MCF 10A (cell line): ENCODE measurements at regions not wholly inside any gene's neighbourhood (a gene's known extent, or its start where the extent isn't known, plus 50 kb on each side); places are given as distances from the start of the nearest gene placed in this dataset.

Experiments
- BruUV-seq: library from RNA; stranded (reverse); fragments of 400-500 nt; replicated peaks from 2 replicates; lab custom pipeline; 2021; lab: Mats Ljungman, UMichigan
- CTCF ChIA-PET: fragments of 300-600 bp; sonication (Branson Sonifier 250); formaldehyde crosslinking; extraction: SDS; loops from one replicate; lab custom pipeline; 2021; ENCODE audit warnings: antibody characterized with exemption, inconsistent platforms; lab: Yijun Ruan, JAX
- POLR2A ChIA-PET: fragments of 300-600, 350-650 bp; sonication (Branson Sonifier 250); formaldehyde crosslinking; extraction: SDS; loops from one replicate; lab custom pipeline; 2020; ENCODE audit warnings: antibody characterized with exemption, inconsistent platforms; lab: Yijun Ruan, JAX
- DNase-seq: peaks from one replicate; pipeline ENCODE4 v3.0.0-alpha.2; 2018; ENCODE audit not compliant: unreplicated experiment
- H3K27ac Mint-ChIP-seq: one replicate; pipeline ENCODE4 v1.8.0; 2022; ENCODE audit warnings: mild to moderate bottlenecking, low read depth, mixed read lengths; ENCODE audit not compliant: unreplicated experiment
- H3K27me3 Mint-ChIP-seq: one replicate; pipeline ENCODE4 v1.8.0; 2022; ENCODE audit warnings: mixed read lengths; ENCODE audit not compliant: insufficient read depth, unreplicated experiment
- H3K36me3 Mint-ChIP-seq: one replicate; pipeline ENCODE4 v1.8.0; 2022; ENCODE audit warnings: mild to moderate bottlenecking, moderate library complexity, mixed read lengths; ENCODE audit not compliant: insufficient read depth, unreplicated experiment
- H3K4me1 Mint-ChIP-seq: one replicate; pipeline ENCODE4 v1.8.0; 2022; ENCODE audit warnings: mixed read lengths; ENCODE audit not compliant: insufficient read depth, unreplicated experiment
- H3K4me3 Mint-ChIP-seq: one replicate; pipeline ENCODE4 v1.8.0; 2022; ENCODE audit warnings: mild to moderate bottlenecking, moderate library complexity, mixed read lengths; ENCODE audit not compliant: unreplicated experiment
- H3K9me3 Mint-ChIP-seq: one replicate; pipeline ENCODE4 v1.8.0; 2022; ENCODE audit warnings: mixed read lengths; ENCODE audit not compliant: unreplicated experiment
- intact Hi-C: fragments of 100-400 bp; cut with micrococcal nuclease; formaldehyde crosslinking; loops from 2 replicates; pipeline ENCODE4 v1.14.1; 2022
- TF ChIP-seq, protein P1 (sequence below): fragments of 200-600 bp; IDR thresholded peaks from one replicate; pipeline ENCODE4 v1.8.0; 2022; ENCODE audit warnings: antibody characterized with exemption, mild to moderate bottlenecking; ENCODE audit not compliant: unreplicated experiment

DNA sequence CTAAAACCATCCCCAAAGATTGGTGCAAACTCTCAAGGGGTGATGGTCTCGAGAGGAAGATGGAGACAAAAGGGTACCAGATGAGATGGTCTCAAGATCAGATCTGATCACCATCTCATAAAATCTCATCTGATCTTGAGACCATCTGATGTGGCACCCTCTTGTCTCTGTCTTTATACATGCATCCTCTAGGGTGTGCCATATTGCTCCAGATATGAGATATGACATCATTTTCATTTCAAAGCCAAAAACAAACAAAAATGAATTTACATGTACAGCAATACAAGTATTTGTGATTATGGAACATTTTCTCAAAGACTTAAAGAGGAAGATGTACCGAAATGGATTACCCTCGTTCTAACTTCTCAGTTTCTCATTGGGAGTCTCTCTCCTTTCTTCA, 787.2 kb downstream of the GALC start:
- no TSS peak for BruUV-seq
- no peak for DNase-seq
- ChIA-PET CTCF (interaction anchor here (0.5 to 1.7 kb wide), 3 partner anchors 16 to 410 kb away, joined by 3 to 6 read pairs (median 4); no protein-coding TSS in a partner anchor), POLR2A (interaction anchor here (1.1 kb wide), 1 partner anchor 13 kb away, joined by 5 read pairs; no protein-coding TSS in a partner anchor)
- Mint-ChIP-seq H3K4me3 (no peak overlapping the region), H3K27me3 (no peaks in the 10 kb centered on the region), H3K27ac (no peak overlapping the region), H3K9me3 (no peaks in the 10 kb centered on the region), H3K36me3 (no peaks in the 10 kb centered on the region), H3K4me1 (no peaks in the 10 kb centered on the region)
- TF ChIP-seq, protein P1, sequence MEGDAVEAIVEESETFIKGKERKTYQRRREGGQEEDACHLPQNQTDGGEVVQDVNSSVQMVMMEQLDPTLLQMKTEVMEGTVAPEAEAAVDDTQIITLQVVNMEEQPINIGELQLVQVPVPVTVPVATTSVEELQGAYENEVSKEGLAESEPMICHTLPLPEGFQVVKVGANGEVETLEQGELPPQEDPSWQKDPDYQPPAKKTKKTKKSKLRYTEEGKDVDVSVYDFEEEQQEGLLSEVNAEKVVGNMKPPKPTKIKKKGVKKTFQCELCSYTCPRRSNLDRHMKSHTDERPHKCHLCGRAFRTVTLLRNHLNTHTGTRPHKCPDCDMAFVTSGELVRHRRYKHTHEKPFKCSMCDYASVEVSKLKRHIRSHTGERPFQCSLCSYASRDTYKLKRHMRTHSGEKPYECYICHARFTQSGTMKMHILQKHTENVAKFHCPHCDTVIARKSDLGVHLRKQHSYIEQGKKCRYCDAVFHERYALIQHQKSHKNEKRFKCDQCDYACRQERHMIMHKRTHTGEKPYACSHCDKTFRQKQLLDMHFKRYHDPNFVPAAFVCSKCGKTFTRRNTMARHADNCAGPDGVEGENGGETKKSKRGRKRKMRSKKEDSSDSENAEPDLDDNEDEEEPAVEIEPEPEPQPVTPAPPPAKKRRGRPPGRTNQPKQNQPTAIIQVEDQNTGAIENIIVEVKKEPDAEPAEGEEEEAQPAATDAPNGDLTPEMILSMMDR: no peak
- intact Hi-C loops: no loop called here

GRCh38 chr14:87203346-87203745, 789.6 kb downstream of the GALC start:
- Mint-ChIP-seq H3K4me3 (no peak overlapping the region), H3K9me3 (no peaks in the 10 kb centered on the region), H3K4me1 (no peaks in the 10 kb centered on the region), H3K27me3 (no peaks in the 10 kb centered on the region), H3K27ac (no peak overlapping the region), H3K36me3 (no peaks in the 10 kb centered on the region)
- no peak for DNase-seq
- intact Hi-C loops: no loop called here
- CTCF ChIA-PET: interaction anchor here (0.6 to 1.6 kb wide), 5 partner anchors 12 to 1557 kb away, joined by 3 to 5 read pairs (median 3); no protein-coding TSS in a partner anchor
- BruUV-seq: no TSS peak
- POLR2A ChIA-PET: interaction anchor here (0.7 kb wide), 1 partner anchor 14 kb away, joined by 3 read pairs; no protein-coding TSS in a partner anchor
- TF ChIP-seq, protein P1: no peak

- no peaks in the 10 kb centered on the region for H3K27me3 Mint-ChIP-seq
- TF ChIP-seq, protein P1: no peak
- ChIA-PET CTCF (no interaction called here), POLR2A (no interaction called here)
- DNase-seq: no peak
- BruUV-seq: no TSS peak
- intact Hi-C loops: no loop called here
- no peaks in the 10 kb centered on the region for H3K4me1 Mint-ChIP-seq
- no peak overlapping the region for H3K27ac Mint-ChIP-seq
- no peaks in the 10 kb centered on the region for H3K36me3 Mint-ChIP-seq
- no peak overlapping the region for H3K4me3 Mint-ChIP-seq
- peaks cover 8% of the 10 kb centered on the region for H3K9me3 Mint-ChIP-seq
Observed at GRCh38 chr14:87199381-87199780, 793.6 kb downstream of the GALC start.

DNA sequence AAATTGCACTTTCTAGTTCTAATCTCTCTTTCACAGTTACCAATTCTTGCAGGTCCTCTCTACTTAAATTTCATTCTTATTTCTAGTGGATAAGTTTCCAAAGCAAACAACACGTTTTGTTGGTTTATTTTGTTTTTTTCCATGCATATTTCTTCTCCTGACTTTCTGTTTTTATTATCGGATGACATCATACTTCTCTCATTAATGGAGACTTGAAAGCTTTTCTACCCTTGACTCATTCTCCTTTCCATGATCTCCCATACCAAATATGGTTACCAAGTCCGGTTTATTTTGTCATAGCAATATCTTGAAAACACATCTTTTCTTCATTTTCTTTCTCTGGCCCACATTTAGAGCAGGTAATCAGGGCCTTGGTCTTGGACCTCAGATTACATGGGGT, 796.5 kb downstream of the GALC start:
- Mint-ChIP-seq H3K27ac (no peak overlapping the region), H3K4me1 (no peaks in the 10 kb centered on the region), H3K27me3 (no peaks in the 10 kb centered on the region), H3K9me3 (peaks cover 8% of the 10 kb centered on the region), H3K36me3 (no peaks in the 10 kb centered on the region), H3K4me3 (no peak overlapping the region)
- BruUV-seq: no TSS peak
- no peak for DNase-seq
- ChIA-PET POLR2A (no interaction called here), CTCF (no interaction called here)
- intact Hi-C loops: no loop called here
- TF ChIP-seq, protein P1: no peak
